SH-SY5Y (cell line): ENCODE measurements at regions not wholly inside any gene's neighbourhood (a gene's known extent, or its start where the extent isn't known, plus 50 kb on each side); places are given as distances from the start of the nearest gene placed in this dataset.

Source experiments
- GATA2 ChIP-seq: IDR thresholded peaks from 2 replicates; pipeline ENCODE4 v1.6.1; 2011; ENCODE audit warnings: mild to moderate bottlenecking, low read depth, low read length
- GATA3 ChIP-seq: IDR thresholded peaks from 2 replicates; pipeline ENCODE4 v1.6.1; 2011; ENCODE audit warnings: low read depth, mild to moderate bottlenecking, low read length, moderate library complexity

- TF ChIP-seq GATA2, result no peak
- no peak for TF ChIP-seq GATA3
Measured at GRCh38 chr3:178277605-178278004, 258.6 kb upstream of the KCNMB2 start.
